ENCODE measurements at regions not wholly inside any gene's neighbourhood (a gene's known extent, or its start where the extent isn't known, plus 50 kb on each side); places are given as distances from the start of the nearest gene placed in this dataset.

- Histone ChIP-seq H3F3A (ENCODE audit: low read depth) (no peaks in the 10 kb centered on the region), H4K20me1 (ENCODE audit: insufficient read depth, low read length, poor library complexity, severe bottlenecking) (no peaks in the 10 kb centered on the region), H3K36me3 (ENCODE audit: insufficient read depth, low read length) (no peaks in the 10 kb centered on the region), H3K9me3 (ENCODE audit: insufficient read depth, low read depth, low read length) (no peaks in the 10 kb centered on the region), H3K4me3 (ENCODE audit: low read length, poor library complexity, severe bottlenecking) (no peak overlapping the region), H3K27me3 (ENCODE audit: insufficient read depth, low read length, poor library complexity, severe bottlenecking) (no peaks in the 10 kb centered on the region), H3K4me1 (ENCODE audit: insufficient read depth, low read length, poor library complexity, severe bottlenecking) (no peaks in the 10 kb centered on the region), H3K9ac (ENCODE audit: low read depth, low read length, poor library complexity, severe bottlenecking) (no peak overlapping the region), H2AFZ (ENCODE audit: low read length) (no peak overlapping the region), H3K79me2 (ENCODE audit: insufficient read depth, low read length) (no peaks in the 10 kb centered on the region), H3K9me2 (replicated peaks; ENCODE audit: low read depth, low read length) (no peaks in the 10 kb centered on the region), H3K4me2 (ENCODE audit: low read depth, low read length, poor library complexity, severe bottlenecking) (no peak overlapping the region)
- TF ChIP-seq, protein P1, sequence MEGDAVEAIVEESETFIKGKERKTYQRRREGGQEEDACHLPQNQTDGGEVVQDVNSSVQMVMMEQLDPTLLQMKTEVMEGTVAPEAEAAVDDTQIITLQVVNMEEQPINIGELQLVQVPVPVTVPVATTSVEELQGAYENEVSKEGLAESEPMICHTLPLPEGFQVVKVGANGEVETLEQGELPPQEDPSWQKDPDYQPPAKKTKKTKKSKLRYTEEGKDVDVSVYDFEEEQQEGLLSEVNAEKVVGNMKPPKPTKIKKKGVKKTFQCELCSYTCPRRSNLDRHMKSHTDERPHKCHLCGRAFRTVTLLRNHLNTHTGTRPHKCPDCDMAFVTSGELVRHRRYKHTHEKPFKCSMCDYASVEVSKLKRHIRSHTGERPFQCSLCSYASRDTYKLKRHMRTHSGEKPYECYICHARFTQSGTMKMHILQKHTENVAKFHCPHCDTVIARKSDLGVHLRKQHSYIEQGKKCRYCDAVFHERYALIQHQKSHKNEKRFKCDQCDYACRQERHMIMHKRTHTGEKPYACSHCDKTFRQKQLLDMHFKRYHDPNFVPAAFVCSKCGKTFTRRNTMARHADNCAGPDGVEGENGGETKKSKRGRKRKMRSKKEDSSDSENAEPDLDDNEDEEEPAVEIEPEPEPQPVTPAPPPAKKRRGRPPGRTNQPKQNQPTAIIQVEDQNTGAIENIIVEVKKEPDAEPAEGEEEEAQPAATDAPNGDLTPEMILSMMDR (conservative IDR thresholded peaks at IDR 0.05; ENCODE audit: low read length) = no peak
- no peak for TF ChIP-seq EZH2phosphoT487 (IDR thresholded peaks at IDR 0.05; ENCODE audit: borderline replicate concordance)
Observed at GRCh38 chr2:67650291-67651133, 253.4 kb downstream of the ETAA1 start.

DNA sequence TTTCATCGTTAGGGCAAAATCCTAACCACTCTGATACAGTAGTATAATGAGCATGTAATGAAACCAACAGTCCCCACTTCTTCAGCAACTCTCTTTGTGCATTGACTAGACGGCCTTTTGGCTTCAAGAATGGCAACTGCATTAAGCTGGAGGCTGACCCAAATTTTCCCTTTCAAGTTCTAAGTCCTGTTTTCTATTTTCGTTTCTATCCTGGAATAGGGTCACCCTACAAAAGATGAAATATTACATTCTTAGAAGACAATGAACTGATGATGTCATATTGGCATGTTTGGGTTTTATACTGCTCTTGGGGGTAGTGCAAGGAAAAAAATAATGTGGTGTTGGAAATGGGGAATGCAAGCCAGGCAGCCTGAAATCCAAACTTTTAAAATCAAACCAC lies 254.4 kb downstream of the ETAA1 start:
- H3K36me3 ChIP-seq (ENCODE audit: insufficient read depth, low read length) = no peaks in the 10 kb centered on the region
- no peak overlapping the region for H2AFZ ChIP-seq (ENCODE audit: low read length)
- H3K79me2 ChIP-seq (ENCODE audit: insufficient read depth, low read length) = no peaks in the 10 kb centered on the region
- no peaks in the 10 kb centered on the region for H3K27me3 ChIP-seq (ENCODE audit: insufficient read depth, low read length, poor library complexity, severe bottlenecking)
- H3K9ac ChIP-seq (ENCODE audit: low read depth, low read length, poor library complexity, severe bottlenecking) = no peak overlapping the region
- no peaks in the 10 kb centered on the region for H3F3A ChIP-seq (ENCODE audit: low read depth)
- H3K9me3 ChIP-seq (ENCODE audit: insufficient read depth, low read depth, low read length) = no peaks in the 10 kb centered on the region
- no peak overlapping the region for H3K4me2 ChIP-seq (ENCODE audit: low read depth, low read length, poor library complexity, severe bottlenecking)
- H3K9me2 ChIP-seq (replicated peaks; ENCODE audit: low read depth, low read length) = no peaks in the 10 kb centered on the region
- H4K20me1 ChIP-seq (ENCODE audit: insufficient read depth, low read length, poor library complexity, severe bottlenecking) = no peaks in the 10 kb centered on the region
- no peaks in the 10 kb centered on the region for H3K4me1 ChIP-seq (ENCODE audit: insufficient read depth, low read length, poor library complexity, severe bottlenecking)
- no peak for TF ChIP-seq EZH2phosphoT487 (IDR thresholded peaks at IDR 0.05; ENCODE audit: borderline replicate concordance)
- TF ChIP-seq, protein P1 (conservative IDR thresholded peaks at IDR 0.05; ENCODE audit: low read length) = no peak
- no peak overlapping the region for H3K4me3 ChIP-seq (ENCODE audit: low read length, poor library complexity, severe bottlenecking)

- no peak overlapping the region for H3K4me2 ChIP-seq (ENCODE audit: low read depth, low read length, poor library complexity, severe bottlenecking)
- no peaks in the 10 kb centered on the region for H3K79me2 ChIP-seq (ENCODE audit: insufficient read depth, low read length)
- TF ChIP-seq, protein P1 (conservative IDR thresholded peaks at IDR 0.05; ENCODE audit: low read length) = no peak
- TF ChIP-seq EZH2phosphoT487 (IDR thresholded peaks at IDR 0.05; ENCODE audit: borderline replicate concordance) = no peak
- H3K27me3 ChIP-seq (ENCODE audit: insufficient read depth, low read length, poor library complexity, severe bottlenecking) = no peaks in the 10 kb centered on the region
- no peaks in the 10 kb centered on the region for H3K9me3 ChIP-seq (ENCODE audit: insufficient read depth, low read depth, low read length)
- no peaks in the 10 kb centered on the region for H3K4me1 ChIP-seq (ENCODE audit: insufficient read depth, low read length, poor library complexity, severe bottlenecking)
- no peaks in the 10 kb centered on the region for H4K20me1 ChIP-seq (ENCODE audit: insufficient read depth, low read length, poor library complexity, severe bottlenecking)
- no peaks in the 10 kb centered on the region for H3F3A ChIP-seq (ENCODE audit: low read depth)
- H3K9ac ChIP-seq (ENCODE audit: low read depth, low read length, poor library complexity, severe bottlenecking) = no peak overlapping the region
- no peak overlapping the region for H2AFZ ChIP-seq (ENCODE audit: low read length)
- no peaks in the 10 kb centered on the region for H3K9me2 ChIP-seq (replicated peaks; ENCODE audit: low read depth, low read length)
- no peak overlapping the region for H3K4me3 ChIP-seq (ENCODE audit: low read length, poor library complexity, severe bottlenecking)
- no peaks in the 10 kb centered on the region for H3K36me3 ChIP-seq (ENCODE audit: insufficient read depth, low read length)
Observed at GRCh38 chr2:67652679-67653078, 255.5 kb downstream of the ETAA1 start.
